HG02938 (cell line): ENCODE measurements at regions not wholly inside any gene's neighbourhood (a gene's known extent, or its start where the extent isn't known, plus 50 kb on each side); places are given as distances from the start of the nearest gene placed in this dataset.

Experiments used
- ATAC-seq: cut with Tn5 transposase; IDR thresholded peaks from one replicate; pipeline ENCODE4 v1.9.1; 2021; ENCODE audit warnings: mild to moderate bottlenecking, moderate library complexity; ENCODE audit not compliant: unreplicated experiment

DNA sequence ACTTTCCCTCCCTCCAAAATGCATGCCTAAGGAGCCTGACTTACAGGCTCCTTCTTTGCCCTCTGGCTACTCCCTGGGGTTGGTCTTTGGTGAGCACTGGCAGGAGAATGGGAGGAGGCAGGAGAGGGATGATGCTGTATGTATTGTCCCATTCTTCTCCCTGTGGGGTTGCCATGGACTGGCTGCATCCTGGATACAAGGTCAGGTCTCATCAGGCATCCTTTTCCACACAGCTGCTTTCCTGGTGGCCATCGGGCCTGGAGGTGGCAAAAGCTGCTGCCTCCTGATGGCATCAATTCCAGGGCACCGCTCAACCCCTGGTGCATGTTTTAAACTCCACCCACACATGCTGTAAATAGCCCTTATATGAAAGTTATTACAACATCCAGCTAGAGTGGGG, 257.2 kb downstream of the ETS1 start:
- no peak for ATAC-seq

- ATAC-seq = no peak
Observed at GRCh38 chr11:128328955-128329551, 258.3 kb downstream of the ETS1 start.

DNA sequence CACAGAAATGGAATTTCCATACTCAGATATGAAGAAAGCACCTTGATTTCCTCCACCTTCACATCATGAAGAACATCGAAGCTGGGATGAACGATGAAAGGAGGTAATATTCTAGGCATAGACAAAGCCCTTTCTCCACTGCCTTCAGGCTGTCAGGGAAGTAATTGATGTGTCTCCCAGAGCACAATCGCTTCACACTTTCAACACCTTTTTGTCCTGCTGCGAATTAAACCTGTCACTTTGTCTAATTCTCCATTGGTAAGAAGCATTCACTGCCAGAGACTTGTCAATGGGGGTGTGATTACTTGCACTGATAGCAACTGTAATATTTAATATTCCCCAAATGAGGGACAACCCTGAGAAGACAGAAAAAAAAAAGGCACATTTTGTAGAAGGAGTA, 260.1 kb downstream of the ETS1 start:
- no peak for ATAC-seq

DNA sequence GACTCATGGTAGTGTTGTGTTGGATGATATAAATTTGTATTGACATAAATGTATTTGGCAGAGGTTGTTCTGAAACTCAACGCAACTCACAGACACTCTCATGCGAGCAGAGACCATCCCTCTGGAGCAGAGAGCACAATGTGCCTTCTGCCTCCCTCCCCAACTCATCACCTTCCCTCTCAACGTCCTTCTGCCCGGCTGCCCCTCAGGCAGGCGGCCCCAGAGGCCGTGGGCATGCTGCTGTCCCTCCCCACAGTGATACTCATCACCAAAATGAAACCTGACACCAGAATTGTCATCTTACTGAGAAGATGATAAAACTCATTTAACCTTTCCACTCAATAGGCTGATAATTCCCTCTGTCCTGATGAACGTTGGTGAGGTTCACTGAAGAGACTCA, 260.6 kb downstream of the ETS1 start:
- no peak for ATAC-seq

DNA sequence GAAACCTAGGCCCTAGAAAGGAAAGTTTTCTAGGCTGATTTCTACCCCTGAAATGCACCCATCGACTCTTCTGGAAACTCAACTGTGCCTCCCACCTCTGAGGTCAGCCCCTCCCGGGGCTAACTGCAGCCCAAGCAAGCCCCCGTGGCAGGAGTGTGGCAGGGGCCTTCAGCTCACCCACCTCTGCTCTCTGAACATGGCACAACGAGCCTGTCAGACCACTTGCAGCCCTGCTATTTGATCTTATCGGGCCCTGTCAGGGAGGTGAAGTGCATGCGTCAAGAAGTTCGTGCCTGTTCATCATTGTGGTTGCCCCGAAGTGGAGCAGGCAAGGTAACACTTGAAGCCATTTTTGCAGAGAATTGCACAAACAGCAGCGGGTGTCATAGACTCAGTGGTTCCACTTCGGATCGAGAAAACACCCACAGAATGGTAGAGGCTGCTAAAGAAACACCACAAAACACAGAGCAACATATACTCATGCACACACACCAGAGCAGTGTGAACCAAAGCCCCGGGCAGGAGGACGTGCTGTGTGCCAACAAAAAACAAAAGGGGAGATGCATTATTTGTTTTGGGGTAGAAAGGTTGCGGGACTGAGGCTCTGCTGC, 262.7 kb downstream of the ETS1 start:
- no peak for ATAC-seq

GRCh38 chr11:128324051-128324481, 263.3 kb downstream of the ETS1 start:
- ATAC-seq = no peak

DNA sequence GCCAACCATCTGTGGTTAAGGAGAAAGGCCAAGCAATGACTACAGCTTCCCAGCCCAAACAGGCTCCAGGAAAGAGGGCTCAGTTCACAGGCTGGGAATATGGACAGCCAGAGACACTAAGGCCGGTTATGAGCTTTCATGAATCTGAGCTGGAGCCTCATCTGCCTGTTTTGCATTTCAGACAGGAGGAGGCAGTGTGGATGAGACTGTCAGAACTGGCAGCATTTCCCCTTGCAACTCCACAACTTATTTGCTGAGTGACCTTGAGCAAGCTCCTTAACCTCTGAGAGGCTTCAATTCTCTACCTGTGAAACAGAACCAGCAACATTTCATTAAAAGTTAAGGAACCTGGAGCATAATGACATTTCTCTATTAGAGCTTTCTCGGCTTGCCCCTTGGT, 264.0 kb downstream of the ETS1 start:
- ATAC-seq = no peak

GRCh38 chr11:128318856-128319474, 268.4 kb downstream of the ETS1 start:
- peak; percentile 87 for ATAC-seq

- no peak for ATAC-seq
Observed at GRCh38 chr11:128316541-128317227, 270.7 kb downstream of the ETS1 start.

DNA sequence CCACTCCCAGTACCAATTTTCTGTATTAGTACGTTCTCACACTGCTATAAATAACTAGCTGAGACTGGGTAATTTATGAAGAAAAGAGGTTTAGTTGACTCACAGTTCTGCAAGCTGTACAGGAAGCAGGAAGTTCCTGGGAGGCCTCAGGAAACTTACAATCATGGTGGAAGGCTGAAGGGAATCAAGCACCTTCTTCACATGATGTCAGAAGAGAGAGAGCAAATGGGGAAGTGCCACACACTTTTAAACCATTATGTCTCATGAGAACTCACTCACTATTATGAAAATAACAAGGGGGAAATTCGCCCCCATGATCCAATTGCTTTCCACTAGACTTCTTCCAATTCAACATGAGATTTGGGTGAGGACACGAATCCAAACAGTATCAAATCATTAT, 271.4 kb downstream of the ETS1 start:
- ATAC-seq = no peak

DNA sequence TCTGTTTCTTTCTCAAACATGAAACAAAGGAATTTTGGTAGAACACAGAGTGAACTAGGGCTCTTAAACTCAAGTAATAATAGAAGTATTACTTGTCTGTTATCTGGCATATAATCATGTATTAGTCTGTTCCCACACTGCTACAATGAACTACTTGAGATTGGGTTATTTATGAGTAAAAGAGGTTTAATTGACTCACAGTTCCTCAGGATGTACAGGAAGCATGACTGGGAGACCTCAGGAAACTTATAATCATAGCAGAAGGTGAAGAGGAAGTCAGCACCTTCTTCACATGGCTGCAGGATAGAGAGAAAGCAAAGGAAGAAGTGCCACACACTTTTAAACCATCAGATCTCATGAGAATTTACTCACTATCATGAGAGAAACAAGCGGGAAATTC, 273.4 kb downstream of the ETS1 start:
- ATAC-seq = no peak

DNA sequence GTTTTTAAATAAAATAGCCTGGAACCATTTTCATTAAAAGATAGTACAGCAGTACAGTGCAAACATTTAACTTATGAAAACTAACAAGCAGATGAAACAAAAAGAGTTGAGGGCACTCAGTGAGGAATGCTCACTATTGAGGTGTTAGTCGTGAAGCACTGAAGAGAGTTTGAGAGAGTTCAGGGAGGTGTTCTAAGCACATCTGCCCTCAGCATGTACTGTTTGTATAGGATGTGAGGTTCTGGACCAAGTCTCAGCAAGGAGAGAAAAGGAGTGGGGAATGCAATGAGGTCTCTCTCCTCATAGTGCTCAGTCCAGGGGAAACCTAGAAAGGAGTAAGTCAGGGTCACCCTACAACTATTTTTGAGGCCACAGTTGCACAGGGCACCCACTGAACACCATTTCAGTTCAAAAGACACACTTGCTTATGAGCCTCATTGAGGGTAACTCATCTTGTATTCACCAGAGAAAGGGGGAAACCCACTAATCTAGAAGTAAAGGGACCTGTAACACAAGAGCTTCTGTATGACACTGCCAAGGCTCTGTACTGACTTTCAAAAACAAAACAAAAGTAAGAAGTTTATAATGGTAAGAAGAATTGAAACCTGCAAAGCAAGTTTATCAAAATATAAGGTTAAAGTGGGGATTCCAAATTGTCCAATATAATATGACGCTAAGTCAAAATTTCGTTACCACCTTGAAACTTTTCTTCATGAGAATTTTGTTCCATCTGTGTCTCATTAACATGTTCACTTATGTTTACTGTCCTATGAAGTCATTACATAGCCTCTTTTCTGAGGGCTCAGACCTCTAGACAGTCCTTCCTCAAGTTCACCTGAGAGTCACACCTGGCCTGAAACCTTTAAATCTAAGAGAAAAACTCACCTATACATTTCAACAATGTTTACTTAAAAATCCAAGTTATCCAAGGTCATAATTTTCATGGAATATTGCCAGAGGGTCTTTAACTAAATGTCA, 275.3 kb downstream of the ETS1 start:
- peak; percentile 85 for ATAC-seq

DNA sequence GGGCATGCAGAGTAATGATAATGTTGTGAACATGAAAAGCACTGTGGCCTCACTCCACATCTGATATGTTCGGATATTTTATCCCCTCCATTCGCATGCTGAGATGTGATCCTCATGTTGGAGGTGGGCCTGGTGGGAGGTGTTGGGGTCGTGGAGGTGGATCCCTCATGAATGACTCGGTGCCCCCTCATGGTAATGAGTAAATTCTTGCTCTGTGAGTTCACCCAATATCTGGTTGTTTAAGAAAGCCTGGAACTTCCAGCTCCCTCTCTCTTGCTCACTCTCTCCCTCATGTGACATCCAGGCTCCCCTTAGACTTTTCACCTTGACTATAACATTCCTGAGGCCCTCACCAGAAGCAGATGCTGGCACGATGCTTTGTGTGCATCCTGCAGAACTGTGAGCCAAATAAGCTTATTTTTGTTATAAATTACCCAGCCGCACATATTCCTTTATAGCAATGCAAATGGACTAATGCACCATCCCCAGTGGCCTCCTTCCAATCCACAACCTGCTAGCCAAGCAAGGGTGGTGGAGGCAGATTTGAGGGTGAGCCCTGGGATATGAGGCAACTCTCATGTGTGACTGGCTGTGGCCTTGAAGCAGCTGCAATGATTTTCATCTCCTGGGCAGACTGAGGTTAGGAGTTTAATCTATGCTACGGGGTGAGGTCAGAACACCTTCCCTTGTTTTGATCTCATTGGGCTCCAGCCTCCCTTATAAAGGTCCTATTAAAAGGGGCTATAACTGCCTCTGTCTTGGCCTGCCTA, 276.5 kb downstream of the ETS1 start:
- no peak for ATAC-seq

DNA sequence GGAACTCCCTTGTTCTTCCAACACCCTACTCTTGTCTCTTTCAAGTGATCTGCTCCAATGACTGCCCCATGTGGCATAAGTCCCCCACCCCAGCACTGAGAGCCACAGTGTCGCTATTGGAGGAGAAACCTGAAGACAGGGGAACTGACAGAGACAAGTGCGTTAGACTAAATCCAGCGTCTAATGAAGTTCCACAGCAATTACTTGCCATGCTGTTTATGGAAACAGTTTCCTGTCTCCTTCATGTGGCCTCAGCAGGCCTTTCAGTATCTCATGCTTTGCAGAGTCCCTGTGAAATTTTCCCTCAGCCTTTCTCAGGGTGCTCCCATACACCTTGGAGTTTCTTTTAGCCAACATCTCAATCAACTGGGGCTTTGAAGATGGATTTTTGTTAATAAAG, 277.4 kb downstream of the ETS1 start:
- no peak for ATAC-seq

DNA sequence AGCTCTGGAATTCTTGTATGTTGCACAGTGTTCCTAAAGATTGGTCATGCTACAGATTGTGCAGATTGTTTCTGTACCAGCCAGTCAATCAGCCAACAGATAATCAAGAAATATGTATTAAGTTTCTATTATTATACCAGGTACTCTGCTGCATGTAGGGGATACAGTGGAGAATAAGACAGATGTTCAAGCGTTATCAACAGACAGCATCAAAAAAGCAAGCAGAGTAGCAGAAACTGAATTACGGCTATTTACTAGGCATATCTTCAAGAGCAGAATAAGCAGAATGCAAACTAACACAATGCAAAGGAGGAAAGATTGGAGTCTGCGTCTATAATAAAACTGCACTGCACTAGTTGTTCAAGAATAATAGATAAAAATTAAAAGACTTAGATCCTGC, 278.6 kb downstream of the ETS1 start:
- ATAC-seq = no peak

- ATAC-seq = no peak
Observed at GRCh38 chr11:128305588-128305987, 281.8 kb downstream of the ETS1 start.

- ATAC-seq = no peak
Observed at GRCh38 chr11:128304666-128305485, 282.5 kb downstream of the ETS1 start.

DNA sequence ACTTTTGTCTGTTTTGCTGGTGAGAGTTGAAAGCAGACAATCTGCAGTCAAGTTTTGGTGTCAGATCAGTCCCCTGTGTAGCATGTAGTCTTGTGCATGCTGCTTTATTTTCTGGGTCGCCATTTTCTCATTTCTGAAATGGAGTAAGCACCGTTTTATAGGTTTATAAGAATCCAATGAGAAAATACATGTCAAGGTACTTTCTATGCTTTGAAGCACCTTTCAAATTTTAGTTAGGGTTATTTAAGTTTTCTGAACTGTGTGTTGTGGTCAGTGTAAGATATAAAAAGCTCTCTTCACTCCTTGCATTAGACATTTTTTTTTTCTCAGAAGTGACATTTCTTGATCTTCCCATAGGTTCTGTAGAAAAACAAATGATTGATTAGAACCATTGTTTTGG, 283.2 kb downstream of the ETS1 start:
- ATAC-seq = no peak

DNA sequence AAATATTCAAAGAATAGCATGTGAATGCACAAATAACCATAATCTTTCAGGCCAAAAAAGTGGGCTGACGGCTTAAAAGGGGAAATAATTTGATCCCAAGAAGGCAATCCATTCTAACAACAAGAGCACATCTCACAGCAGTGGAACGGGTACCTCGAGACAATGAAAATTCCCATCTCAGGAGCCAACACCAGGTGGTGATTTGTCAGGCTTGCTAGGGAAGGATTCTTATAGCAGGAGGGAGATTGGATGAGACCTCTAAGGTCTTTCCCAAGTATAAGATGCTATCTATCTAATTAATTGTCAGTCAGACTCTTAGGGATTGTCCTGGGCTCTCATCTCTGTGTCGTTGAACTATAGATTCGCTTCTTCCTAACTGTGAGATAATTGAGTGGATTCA, 284.0 kb downstream of the ETS1 start:
- ATAC-seq = no peak
